ENCODE measurements at regions not wholly inside any gene's neighbourhood (a gene's known extent, or its start where the extent isn't known, plus 50 kb on each side); places are given as distances from the start of the nearest gene placed in this dataset.

DNA sequence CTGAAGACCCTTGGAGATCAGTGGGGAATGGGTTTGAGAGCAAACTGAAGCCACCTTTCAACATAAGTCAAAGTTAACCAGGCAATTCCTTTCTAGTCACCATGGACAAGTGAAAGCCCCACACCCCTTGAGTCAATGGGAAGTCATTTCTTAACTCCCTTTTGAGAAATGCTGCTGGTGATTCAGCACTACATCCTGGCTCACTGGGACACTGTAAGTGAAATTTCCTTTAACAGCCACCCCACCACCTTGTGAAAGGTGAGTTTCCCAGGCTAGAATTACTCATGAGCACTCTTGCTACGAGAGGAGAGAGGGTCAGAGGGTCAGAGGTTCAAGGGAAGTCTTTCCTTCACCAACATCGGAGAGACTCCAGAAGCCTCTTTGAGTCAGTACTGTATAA lies 93.3 kb upstream of the MARCKS start:
- no peak for TF ChIP-seq EZH2 (IDR thresholded peaks at IDR 0.05; ENCODE audit: borderline replicate concordance, low read depth, low read length, severe bottlenecking)
- no peak for TF ChIP-seq POLR2A (IDR thresholded peaks at IDR 0.05; ENCODE audit: low read depth, low read length)

Data from endothelial cell of umbilical vein (primary cell).